Mucosa of descending colon (tissue), 3 donors: ENCODE measurements at regions not wholly inside any gene's neighbourhood (a gene's known extent, or its start where the extent isn't known, plus 50 kb on each side); places are given as distances from the start of the nearest gene placed in this dataset.

Experiments used
- ATAC-seq: fragments of 200-7000 bp; cut with Tn5 transposase; one replicate; pipeline ENCODE4 v1.9.1; 2020; ENCODE audit warnings: mild to moderate bottlenecking, moderate library complexity
- DNase-seq, 3 donors: peaks; one replicate each; pipeline ENCODE4 v3.0.0-alpha.2; 2020
- H3K36me3 ChIP-seq: fragments of 200-600 bp; one replicate; pipeline ENCODE4 v1.8.0; 2021; ENCODE audit warnings: low read depth, mild to moderate bottlenecking
- H3K4me1 ChIP-seq: fragments of 200-600 bp; one replicate; pipeline ENCODE4 v1.8.0; 2021; ENCODE audit warnings: low read depth, mild to moderate bottlenecking
- H3K4me3 ChIP-seq: fragments of 200-600 bp; one replicate; pipeline ENCODE4 v1.8.0; 2021; ENCODE audit warnings: mild to moderate bottlenecking
- H3K9me3 ChIP-seq: fragments of 200-600 bp; one replicate; pipeline ENCODE4 v1.8.0; 2021; ENCODE audit warnings: mild to moderate bottlenecking
- CTCF ChIP-seq: fragments of 200-600 bp; IDR thresholded peaks from one replicate; pipeline ENCODE4 v1.8.0; 2022; ENCODE audit warnings: antibody characterized with exemption, mild to moderate bottlenecking
- intact Hi-C, 2 donors: fragments of 100-400 bp; cut with DNase I in 1 of 2; cut with micrococcal nuclease in 1 of 2; formaldehyde crosslinking; loops; one replicate each; pipeline versions ENCODE4 v1.11.0 to v1.11.1; 2022; cut with DNase I, micrococcal nuclease
- donor health status: DM: no; HTN: no; CAD: no; lungs with moderate emphysema.
- donor health status: DM: no; HTN: no; CAD: no.
- donor health status: DM: no; HTN: yes; CAD: no.

GRCh38 chr1:86229405-86229975 is 72.9 kb upstream of the COL24A1 start:
- Histone ChIP-seq H3K4me1 (no peaks in the 10 kb centered on the region), H3K36me3 (no peaks in the 10 kb centered on the region), H3K9me3 (no peaks in the 10 kb centered on the region), H3K4me3 (no peak overlapping the region)
- no peak for ATAC-seq
- DNase-seq: no peak
- TF ChIP-seq CTCF: no peak
- intact Hi-C loops: no loop called here

GRCh38 chr1:86228546-86228945 is 72.0 kb upstream of the COL24A1 start:
- H3K36me3 ChIP-seq: no peaks in the 10 kb centered on the region
- no peak overlapping the region for H3K4me3 ChIP-seq
- no peak for TF ChIP-seq CTCF
- no peaks in the 10 kb centered on the region for H3K9me3 ChIP-seq
- no peaks in the 10 kb centered on the region for H3K4me1 ChIP-seq
- DNase-seq (no peak), ATAC-seq (no peak)
- intact Hi-C loops: no loop called here

- Histone ChIP-seq H3K4me3 (no peak overlapping the region), H3K4me1 (no peaks in the 10 kb centered on the region), H3K9me3 (no peaks in the 10 kb centered on the region), H3K36me3 (no peaks in the 10 kb centered on the region)
- no peak for DNase-seq
- no peak for TF ChIP-seq CTCF
- intact Hi-C loops: no loop called here
- ATAC-seq: no peak
Measured at GRCh38 chr1:86227026-86227425, 70.5 kb upstream of the COL24A1 start.

- TF ChIP-seq CTCF: no peak
- H3K4me3 ChIP-seq: no peak overlapping the region
- intact Hi-C loops: no loop called here
- no peak for DNase-seq
- no peaks in the 10 kb centered on the region for H3K36me3 ChIP-seq
- H3K9me3 ChIP-seq: no peaks in the 10 kb centered on the region
- no peaks in the 10 kb centered on the region for H3K4me1 ChIP-seq
- ATAC-seq: no peak
Measured at GRCh38 chr1:86226204-86226603, 69.6 kb upstream of the COL24A1 start.

GRCh38 chr1:86224651-86225310 is 68.2 kb upstream of the COL24A1 start:
- Histone ChIP-seq H3K4me3 (no peak overlapping the region), H3K9me3 (no peaks in the 10 kb centered on the region), H3K36me3 (no peaks in the 10 kb centered on the region), H3K4me1 (no peaks in the 10 kb centered on the region)
- ATAC-seq (no peak), DNase-seq (no peak)
- intact Hi-C loops: no loop called here
- TF ChIP-seq CTCF: no peak
